Myocyte (in vitro differentiated cells): ENCODE measurements at regions not wholly inside any gene's neighbourhood (a gene's known extent, or its start where the extent isn't known, plus 50 kb on each side); places are given as distances from the start of the nearest gene placed in this dataset.
"Not testable (repeated sequence)": the region's sequence is repeated elsewhere in the genome, so short reads cannot be mapped to it uniquely, and the experiment has no call there.

Source experiments
- DNase-seq: peaks from one replicate; pipeline ENCODE4 v3.0.0-alpha.2; 2012; ENCODE audit warnings: low read depth

GRCh38 chr6:122859676-122860075 is 70.6 kb downstream of the SMPDL3A start:
- no peak for DNase-seq

GRCh38 chr6:122861594-122861993 is 72.5 kb downstream of the SMPDL3A start:
- no peak for DNase-seq

GRCh38 chr6:122868137-122868536 is 79.1 kb downstream of the SMPDL3A start:
- no peak for DNase-seq

GRCh38 chr6:122869437-122870024 is 80.5 kb downstream of the SMPDL3A start:
- peak; percentile 60 for DNase-seq

- DNase-seq = no peak
Measured at GRCh38 chr6:122871079-122871478, 82.0 kb downstream of the SMPDL3A start.

GRCh38 chr6:122872311-122872710 is 83.3 kb downstream of the SMPDL3A start:
- no peak for DNase-seq

- no peak for DNase-seq
Measured at GRCh38 chr6:122877302-122877701, 88.2 kb downstream of the SMPDL3A start.

GRCh38 chr6:122878796-122879195 is 89.7 kb downstream of the SMPDL3A start:
- DNase-seq = no peak

GRCh38 chr6:122886481-122886880 is 97.4 kb downstream of the SMPDL3A start:
- DNase-seq = no peak

GRCh38 chr6:122887941-122888340 is 98.9 kb downstream of the SMPDL3A start:
- no peak for DNase-seq

- DNase-seq = not testable (repeated sequence)
Measured at GRCh38 chr6:122888680-122889079, 99.6 kb downstream of the SMPDL3A start.

- DNase-seq = no peak
Measured at GRCh38 chr6:122890250-122890649, 101.2 kb downstream of the SMPDL3A start.

- no peak for DNase-seq
Measured at GRCh38 chr6:122894791-122895190, 101.2 kb upstream of the CLVS2 start.

GRCh38 chr6:122902326-122902725 is 93.7 kb upstream of the CLVS2 start:
- no peak for DNase-seq

GRCh38 chr6:122903266-122903915 is 92.6 kb upstream of the CLVS2 start:
- no peak for DNase-seq

- DNase-seq = no peak
Measured at GRCh38 chr6:122904166-122904565, 91.9 kb upstream of the CLVS2 start.

GRCh38 chr6:122913558-122913957 is 82.5 kb upstream of the CLVS2 start:
- no peak for DNase-seq

- DNase-seq = no peak
Measured at GRCh38 chr6:122918714-122919113, 77.3 kb upstream of the CLVS2 start.

- no peak for DNase-seq
Measured at GRCh38 chr6:122930252-122931180, 65.5 kb upstream of the CLVS2 start.

GRCh38 chr6:122931916-122932315 is 64.1 kb upstream of the CLVS2 start:
- no peak for DNase-seq

- DNase-seq = not testable (repeated sequence)
Measured at GRCh38 chr6:122944936-122945335, 51.1 kb upstream of the CLVS2 start.
